SJCRH30 (cell line): ENCODE measurements at regions not wholly inside any gene's neighbourhood (a gene's known extent, or its start where the extent isn't known, plus 50 kb on each side); places are given as distances from the start of the nearest gene placed in this dataset.
"Not testable (repeated sequence)": the region's sequence is repeated elsewhere in the genome, so short reads cannot be mapped to it uniquely, and the experiment has no call there.

Experiments used
- DNase-seq, 2 experiments: peaks; one replicate each; pipeline ENCODE4 v3.0.0-alpha.2; 2015 to 2020
- H3K27ac ChIP-seq: fragments of 250-450 bp; sonication (Bioruptor Pico); 2 replicates; pipeline ENCODE4 v1.5.1; 2020; ENCODE audit warnings: mild to moderate bottlenecking, moderate library complexity
- H3K27me3 ChIP-seq: fragments of 250-450 bp; sonication (Bioruptor Pico); 2 replicates; pipeline ENCODE4 v1.5.1; 2020; ENCODE audit warnings: mild to moderate bottlenecking, moderate library complexity
- H3K36me3 ChIP-seq: fragments of 250-450 bp; sonication (Bioruptor Pico); 2 replicates; pipeline ENCODE4 v1.5.1; 2020; ENCODE audit warnings: mild to moderate bottlenecking, moderate library complexity
- H3K4me1 ChIP-seq: fragments of 250-450 bp; sonication (Bioruptor Pico); 2 replicates; pipeline ENCODE4 v1.5.1; 2020; ENCODE audit warnings: mild to moderate bottlenecking, moderate library complexity
- H3K4me3 ChIP-seq: fragments of 250-450 bp; sonication (Bioruptor Pico); 2 replicates; pipeline ENCODE4 v1.5.1; 2020; ENCODE audit warnings: mild to moderate bottlenecking, moderate library complexity
- H3K9me3 ChIP-seq: fragments of 250-450 bp; sonication (Bioruptor Pico); replicated peaks from 2 replicates; pipeline ENCODE4 v1.5.1; 2020; ENCODE audit warnings: mild to moderate bottlenecking, moderate library complexity

- H3K36me3 ChIP-seq, H3K4me1 ChIP-seq, H3K9me3 ChIP-seq, H3K27me3 ChIP-seq, H3K4me3 ChIP-seq, DNase-seq, H3K27ac ChIP-seq: not testable (repeated sequence)
Measured at GRCh38 chr3:105296182-105296822, 70.4 kb upstream of the ALCAM start.

GRCh38 chr3:105304487-105304886 is 62.2 kb upstream of the ALCAM start:
- Histone ChIP-seq H3K27me3 (no peaks in the 10 kb centered on the region), H3K9me3 (no peaks in the 10 kb centered on the region), H3K4me3 (no peak overlapping the region), H3K27ac (no peak overlapping the region), H3K4me1 (no peaks in the 10 kb centered on the region), H3K36me3 (no peaks in the 10 kb centered on the region)
- no peak for DNase-seq

- Histone ChIP-seq H3K27ac (no peak overlapping the region), H3K9me3 (no peaks in the 10 kb centered on the region; the same call in 1 of the 2 replicates), H3K27me3 (no peaks in the 10 kb centered on the region), H3K4me1 (no peaks in the 10 kb centered on the region), H3K4me3 (no peak overlapping the region), H3K36me3 (no peaks in the 10 kb centered on the region)
- DNase-seq = no peak
Measured at GRCh38 chr3:105315144-105315543, 51.6 kb upstream of the ALCAM start.

DNA sequence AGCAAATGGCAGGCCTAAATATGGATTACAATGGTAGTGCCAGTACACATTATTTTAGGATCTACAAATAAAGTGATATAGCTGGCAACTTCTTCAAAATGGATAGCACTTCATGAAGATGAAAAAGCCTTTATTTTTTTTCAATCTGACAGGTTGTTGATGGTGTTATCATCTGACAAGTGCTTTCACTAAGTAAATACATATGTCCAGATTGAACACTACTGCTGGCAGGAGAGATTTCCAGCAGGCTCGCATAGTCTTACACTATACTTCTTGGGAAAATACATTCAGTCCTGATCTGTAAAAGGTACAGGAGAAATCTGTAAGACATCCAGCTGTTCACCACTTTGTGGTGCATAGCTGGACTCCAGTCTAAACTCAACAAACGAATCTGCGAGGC is 50.9 kb upstream of the ALCAM start:
- H3K27ac ChIP-seq = no peak overlapping the region
- no peaks in the 10 kb centered on the region; the same call in 1 of the 2 replicates for H3K9me3 ChIP-seq
- no peaks in the 10 kb centered on the region for H3K27me3 ChIP-seq
- H3K36me3 ChIP-seq = no peaks in the 10 kb centered on the region
- no peaks in the 10 kb centered on the region for H3K4me1 ChIP-seq
- DNase-seq = no peak
- no peak overlapping the region for H3K4me3 ChIP-seq

- Histone ChIP-seq H3K27ac (no peak overlapping the region), H3K4me3 (no peak overlapping the region), H3K9me3 (no peaks in the 10 kb centered on the region; the same call in 1 of the 2 replicates), H3K27me3 (no peaks in the 10 kb centered on the region), H3K36me3 (no peaks in the 10 kb centered on the region), H3K4me1 (no peaks in the 10 kb centered on the region)
- no peak for DNase-seq
Measured at GRCh38 chr3:105316331-105316730, 50.4 kb upstream of the ALCAM start.
